Esophagus squamous epithelium (tissue), 5 donors: ENCODE measurements at regions not wholly inside any gene's neighbourhood (a gene's known extent, or its start where the extent isn't known, plus 50 kb on each side); places are given as distances from the start of the nearest gene placed in this dataset.

Experiments used
- DNase-seq: peaks from one replicate; lab custom pipeline; 2025; lab: John Stamatoyannopoulos, UW
- H3K27ac ChIP-seq, 4 donors: fragments of 200-600 bp; sonication (generic); one replicate each; pipeline ENCODE4 v1.5.1; 2016 to 2019; ENCODE audit warnings: mild to moderate bottlenecking in 1 of 4
- H3K27me3 ChIP-seq, 4 donors: fragments of 200-600 bp; sonication (generic); 1 replicate in 3 of 4; 2 replicates in 1 of 4; pipeline versions ENCODE4 v1.5.1 to v1.6.0; 2017 to 2021; ENCODE audit warnings: antibody characterized with exemption in 1 of 4
- H3K36me3 ChIP-seq, 3 donors: fragments of 200-600 bp; sonication (generic); one replicate each; pipeline ENCODE4 v1.5.1; 2016 to 2019
- H3K4me1 ChIP-seq, 3 donors: fragments of 200-600 bp; sonication (generic); one replicate each; pipeline ENCODE4 v1.5.1; 2017 to 2019
- H3K4me3 ChIP-seq, 4 donors: fragments of 200-600 bp; sonication (generic); 1 replicate in 3 of 4; 2 replicates in 1 of 4; pipeline ENCODE4 v1.5.1; 2016 to 2019; ENCODE audit warnings: mild to moderate bottlenecking in 2 of 4, moderate library complexity in 1 of 4
- H3K9me3 ChIP-seq, 3 donors: fragments of 200-600 bp; sonication (generic); one replicate each; pipeline ENCODE4 v1.5.1; 2016 to 2019
- POLR2A ChIP-seq, 4 donors: fragments of 450-650 bp; IDR thresholded peaks; one replicate each; pipeline ENCODE4 v1.6.1; 2017; ENCODE audit warnings: antibody characterized with exemption in 4 of 4, mild to moderate bottlenecking in 4 of 4, moderate library complexity in 3 of 4
- WGBS, 2 donors: methylation state at CpG; one replicate each; pipeline ENCODE4 v1.1.5; 2018; 5-methylcytosine and 5-hydroxymethylcytosine counted together
- intact Hi-C: fragments of 100-400 bp; cut with DNase I; formaldehyde crosslinking; loops from one replicate; pipeline ENCODE4 v1.15.0; 2022
- TF ChIP-seq, protein P1 (sequence below), 6 experiments: fragments of 450-650 bp in 4 of 6; fragments of 200-600 bp in 2 of 6; sonication (generic) in 2 of 6; IDR thresholded peaks; one replicate each; pipeline ENCODE4 v1.5.1; 2016 to 2019; ENCODE audit warnings: antibody characterized with exemption in 6 of 6, mild to moderate bottlenecking in 4 of 6, moderate library complexity in 4 of 6
- donor health status: DM: yes; HTN: yes; CAD: no.

GRCh38 chr9:2320632-2321031, 301.0 kb upstream of the VLDLR start:
- H3K4me1 ChIP-seq, result no peaks in the 10 kb centered on the region
- TF ChIP-seq, protein P1, sequence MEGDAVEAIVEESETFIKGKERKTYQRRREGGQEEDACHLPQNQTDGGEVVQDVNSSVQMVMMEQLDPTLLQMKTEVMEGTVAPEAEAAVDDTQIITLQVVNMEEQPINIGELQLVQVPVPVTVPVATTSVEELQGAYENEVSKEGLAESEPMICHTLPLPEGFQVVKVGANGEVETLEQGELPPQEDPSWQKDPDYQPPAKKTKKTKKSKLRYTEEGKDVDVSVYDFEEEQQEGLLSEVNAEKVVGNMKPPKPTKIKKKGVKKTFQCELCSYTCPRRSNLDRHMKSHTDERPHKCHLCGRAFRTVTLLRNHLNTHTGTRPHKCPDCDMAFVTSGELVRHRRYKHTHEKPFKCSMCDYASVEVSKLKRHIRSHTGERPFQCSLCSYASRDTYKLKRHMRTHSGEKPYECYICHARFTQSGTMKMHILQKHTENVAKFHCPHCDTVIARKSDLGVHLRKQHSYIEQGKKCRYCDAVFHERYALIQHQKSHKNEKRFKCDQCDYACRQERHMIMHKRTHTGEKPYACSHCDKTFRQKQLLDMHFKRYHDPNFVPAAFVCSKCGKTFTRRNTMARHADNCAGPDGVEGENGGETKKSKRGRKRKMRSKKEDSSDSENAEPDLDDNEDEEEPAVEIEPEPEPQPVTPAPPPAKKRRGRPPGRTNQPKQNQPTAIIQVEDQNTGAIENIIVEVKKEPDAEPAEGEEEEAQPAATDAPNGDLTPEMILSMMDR (IDR thresholded peaks at IDR 0.05), result no peak
- TF ChIP-seq POLR2A (IDR thresholded peaks at IDR 0.05), result no peak
- no peaks in the 10 kb centered on the region for H3K27me3 ChIP-seq
- peaks cover 0 to under 1% (median 0%) of the 10 kb centered on the region in 3 donors for H3K9me3 ChIP-seq
- H3K36me3 ChIP-seq, result no peaks in the 10 kb centered on the region
- no peak overlapping the region for H3K4me3 ChIP-seq
- DNase-seq, result no peak
- WGBS, 2 donors, result 73 to 89% methylated on average over 1 to 2 of the region's 2 CpGs
- intact Hi-C loops, result no loop called here
- H3K27ac ChIP-seq, result no peak overlapping the region

DNA sequence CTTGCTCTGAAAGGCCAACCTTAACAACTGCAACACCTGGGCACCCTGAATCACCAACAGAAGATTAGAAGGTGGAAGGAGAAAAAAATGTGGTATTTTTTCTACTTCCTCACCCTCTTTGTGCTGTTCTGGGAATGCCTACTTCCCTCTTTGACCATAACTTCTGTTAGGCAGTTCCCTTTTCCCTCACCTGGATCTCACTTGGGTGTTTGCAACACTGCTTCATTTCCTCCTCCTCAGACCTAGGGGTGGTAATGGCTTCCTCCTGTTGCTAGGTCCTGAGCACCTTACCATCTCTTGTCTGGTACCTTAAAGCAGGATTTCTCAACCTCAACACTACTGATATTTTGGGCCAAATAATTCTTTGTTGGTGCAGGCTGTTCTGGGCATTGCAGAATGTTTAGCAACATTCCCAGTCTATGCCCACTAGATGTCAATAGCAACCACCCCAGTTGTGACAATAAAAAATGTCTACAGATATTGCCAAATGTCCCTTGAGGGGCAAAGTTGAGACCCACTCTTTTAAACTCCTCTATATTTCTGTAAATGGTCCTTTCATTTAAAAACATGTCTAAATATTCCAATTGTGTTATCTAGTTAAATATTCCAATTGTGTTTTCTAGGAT, 300.0 kb upstream of the VLDLR start:
- no peaks in the 10 kb centered on the region for H3K36me3 ChIP-seq
- intact Hi-C loops, result no loop called here
- TF ChIP-seq, protein P1 (IDR thresholded peaks at IDR 0.05), result peak in 1 of 6 experiments; percentile 12
- no peak for TF ChIP-seq POLR2A (IDR thresholded peaks at IDR 0.05)
- H3K4me1 ChIP-seq, result no peaks in the 10 kb centered on the region
- H3K9me3 ChIP-seq, result no peaks in the 10 kb centered on the region
- H3K27me3 ChIP-seq, result no peaks in the 10 kb centered on the region
- no peak for DNase-seq
- no peak overlapping the region for H3K27ac ChIP-seq
- H3K4me3 ChIP-seq, result no peak overlapping the region

DNA sequence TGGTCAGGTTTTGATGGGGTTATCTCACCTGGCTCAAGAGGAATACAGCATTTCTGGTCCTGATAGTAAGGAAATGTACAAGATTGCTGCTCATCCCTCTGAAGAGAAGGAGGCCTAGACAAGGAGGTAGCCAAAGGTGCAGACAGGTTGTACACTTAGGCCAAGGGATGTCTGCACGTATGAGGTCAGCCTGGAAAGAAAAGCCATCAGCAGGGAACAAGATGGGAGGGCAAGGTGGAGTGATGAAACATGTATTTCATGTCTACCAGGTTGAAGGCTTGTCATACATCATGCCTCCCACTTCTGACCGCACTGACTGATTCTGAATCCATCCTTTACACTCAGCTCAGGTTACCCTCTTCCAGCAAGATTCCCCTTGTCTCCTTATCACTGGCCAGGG, 296.8 kb upstream of the VLDLR start:
- 90 to 91% methylated on average over 2 of the region's 2 CpGs for WGBS, 2 donors

DNA sequence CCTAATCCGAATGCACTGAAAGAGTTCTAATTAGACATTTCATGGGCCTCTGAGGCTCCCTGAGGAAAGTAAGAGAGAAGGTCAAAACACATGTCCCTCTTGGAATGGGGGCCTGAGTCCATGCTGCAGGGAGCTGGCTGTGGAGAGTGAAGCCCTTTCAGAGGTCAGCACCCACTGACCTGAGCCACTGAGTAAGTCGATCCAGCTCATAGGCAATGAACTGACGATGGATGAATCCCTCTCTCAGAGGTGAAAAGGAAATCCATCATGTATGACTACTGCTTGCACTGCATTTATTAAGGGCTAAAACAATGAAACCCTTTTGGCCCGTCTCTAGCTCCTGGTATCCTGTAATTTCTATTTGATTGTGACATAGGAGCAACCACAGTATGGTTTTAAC, 288.9 kb upstream of the VLDLR start:
- H3K9me3 ChIP-seq, result no peaks in the 10 kb centered on the region
- intact Hi-C loops, result no loop called here
- H3K27ac ChIP-seq, result no peak overlapping the region
- TF ChIP-seq, protein P1 (IDR thresholded peaks at IDR 0.05), result no peak
- no peak for TF ChIP-seq POLR2A (IDR thresholded peaks at IDR 0.05)
- H3K36me3 ChIP-seq, result no peaks in the 10 kb centered on the region
- no peak overlapping the region for H3K4me3 ChIP-seq
- DNase-seq, result no peak
- peaks cover 0 to 20% (median 0%) of the 10 kb centered on the region in 3 donors for H3K4me1 ChIP-seq
- 62 to 74% methylated on average over 4 of the region's 4 CpGs for WGBS, 2 donors
- H3K27me3 ChIP-seq, result no peaks in the 10 kb centered on the region

More for the DNA sequence above, 296.8 kb upstream of the VLDLR start:
- TF ChIP-seq POLR2A (IDR thresholded peaks at IDR 0.05), result no peak
- TF ChIP-seq, protein P1 (IDR thresholded peaks at IDR 0.05), result no peak
- intact Hi-C loops, result no loop called here
- Histone ChIP-seq H3K36me3 (no peaks in the 10 kb centered on the region), H3K27me3 (no peaks in the 10 kb centered on the region), H3K9me3 (no peaks in the 10 kb centered on the region), H3K27ac (no peak overlapping the region), H3K4me3 (no peak overlapping the region), H3K4me1 (no peaks in the 10 kb centered on the region)
- no peak for DNase-seq

DNA sequence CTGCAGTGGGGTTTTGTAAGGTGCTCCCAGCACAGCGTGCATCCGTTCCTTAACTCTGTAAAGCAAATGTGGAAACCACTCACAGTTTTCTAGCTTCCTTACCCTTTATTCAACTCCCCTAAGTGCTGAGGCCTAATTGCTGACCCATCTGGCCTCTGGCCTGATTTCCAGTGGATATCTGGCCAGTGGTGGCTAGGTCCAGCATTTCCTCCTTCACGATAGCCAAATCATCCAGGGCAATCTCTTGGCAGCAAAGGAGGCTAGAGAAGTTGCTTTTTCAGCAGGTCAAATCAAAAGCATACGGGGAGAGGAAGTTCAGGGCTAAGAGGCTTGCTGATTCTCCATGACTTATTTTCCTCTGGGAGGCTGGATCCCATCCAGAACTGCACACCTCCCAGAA, 286.3 kb upstream of the VLDLR start:
- no peak for TF ChIP-seq POLR2A (IDR thresholded peaks at IDR 0.05)
- H3K4me3 ChIP-seq, result no peak overlapping the region
- no peaks in the 10 kb centered on the region for H3K9me3 ChIP-seq
- WGBS, 2 donors, result 67 to 85% methylated on average over 4 of the region's 4 CpGs
- peaks cover 0 to 29% (median 0%) of the 10 kb centered on the region in 3 donors for H3K4me1 ChIP-seq
- H3K27me3 ChIP-seq, result no peaks in the 10 kb centered on the region
- intact Hi-C loops, result no loop called here
- DNase-seq, result no peak
- no peak overlapping the region for H3K27ac ChIP-seq
- H3K36me3 ChIP-seq, result no peaks in the 10 kb centered on the region
